Sigmoid colon (tissue), 6 donors: ENCODE measurements at regions not wholly inside any gene's neighbourhood (a gene's known extent, or its start where the extent isn't known, plus 50 kb on each side); places are given as distances from the start of the nearest gene placed in this dataset.

Experiments used
- DNase-seq: peaks from one replicate; pipeline ENCODE4 v3.0.0-alpha.2; 2019
- H3K27ac ChIP-seq, 4 donors: fragments of 200-600 bp; sonication (generic); one replicate each; pipeline ENCODE4 v1.5.1; 2016 to 2019; ENCODE audit warnings: mild to moderate bottlenecking in 1 of 4
- H3K27me3 ChIP-seq, 3 donors: fragments of 200-600 bp; sonication (generic); one replicate each; pipeline ENCODE4 v1.5.1; 2019; ENCODE audit warnings: mild to moderate bottlenecking in 1 of 3
- H3K36me3 ChIP-seq, 4 donors: fragments of 200-600 bp; sonication (generic); one replicate each; pipeline ENCODE4 v1.5.1; 2016 to 2019
- H3K4me1 ChIP-seq, 4 donors: fragments of 200-600 bp; sonication (generic); one replicate each; pipeline ENCODE4 v1.5.1; 2017 to 2019
- H3K4me3 ChIP-seq, 4 donors: fragments of 200-600 bp; sonication (generic); one replicate each; pipeline ENCODE4 v1.5.1; 2017 to 2019; ENCODE audit warnings: mild to moderate bottlenecking in 2 of 4, moderate library complexity in 1 of 4
- H3K9me3 ChIP-seq, 4 donors: fragments of 200-600 bp in 3 of 4; sonication (generic) in 3 of 4; one replicate each; pipeline versions ENCODE4 v1.5.1 to v1.6.1; 2013 to 2019
- CTCF ChIP-seq, 4 experiments: fragments of 450-650 bp in 3 of 4; fragments of 200-600 bp in 1 of 4; IDR thresholded peaks; one replicate each; pipeline ENCODE4 v1.5.1; 2016 to 2019; ENCODE audit warnings: antibody characterized with exemption in 4 of 4, mild to moderate bottlenecking in 3 of 4, moderate library complexity in 2 of 4
- EP300 ChIP-seq, 4 donors: sonication (generic); formaldehyde crosslinking; IDR thresholded peaks; one replicate each; pipeline ENCODE4 v1.6.1; 2017; ENCODE audit warnings: antibody characterized with exemption in 4 of 4
- POLR2A ChIP-seq, 2 donors: fragments of 450-650 bp; IDR thresholded peaks; one replicate each; pipeline ENCODE4 v1.6.1; 2016; ENCODE audit warnings: antibody characterized with exemption in 2 of 2, mild to moderate bottlenecking in 2 of 2, moderate library complexity in 2 of 2
- POLR2AphosphoS5 ChIP-seq, 4 donors: sonication (generic); formaldehyde crosslinking; IDR thresholded peaks; one replicate each; pipeline ENCODE4 v1.6.1; 2017; ENCODE audit warnings: antibody characterized with exemption in 4 of 4
- WGBS, 2 donors: extraction: QIAGEN DNeasy Blood & Tissue Kit; methylation state at CpG; one replicate each; pipeline ENCODE4 v1.1.7; 2013; 5-methylcytosine and 5-hydroxymethylcytosine counted together
- intact Hi-C: fragments of 100-400 bp; cut with DNase I; formaldehyde crosslinking; loops from one replicate; pipeline ENCODE4 v1.15.1; 2023
- donor health status: healthy with polysubstance abuse.
- donor health status: healthy.

- no peak for DNase-seq
- intact Hi-C loops = no loop called here
- TF ChIP-seq POLR2AphosphoS5 (IDR thresholded peaks at IDR 0.05) = no peak
- no peak for TF ChIP-seq CTCF (IDR thresholded peaks at IDR 0.05)
- no peak for TF ChIP-seq EP300 (IDR thresholded peaks at IDR 0.05)
- no peak for TF ChIP-seq POLR2A (IDR thresholded peaks at IDR 0.05)
- peaks cover 0 to 7% (median 0%) of the 10 kb centered on the region in 4 donors for H3K4me1 ChIP-seq
- no peaks in the 10 kb centered on the region for H3K36me3 ChIP-seq
- no peaks in the 10 kb centered on the region for H3K27me3 ChIP-seq
- H3K9me3 ChIP-seq = no peaks in the 10 kb centered on the region
- no peak overlapping the region for H3K4me3 ChIP-seq
- no peak overlapping the region for H3K27ac ChIP-seq
- 62 to 66% methylated on average over 4 of the region's 4 CpGs for WGBS, 2 donors
Observed at GRCh38 chr2:220227266-220227920, 600.0 kb downstream of the SLC4A3 start.

- peaks cover 0 to 7% (median 0%) of the 10 kb centered on the region in 4 donors for H3K4me1 ChIP-seq
- H3K27ac ChIP-seq = no peak overlapping the region
- TF ChIP-seq EP300 (IDR thresholded peaks at IDR 0.05) (no peak), POLR2AphosphoS5 (IDR thresholded peaks at IDR 0.05) (no peak), CTCF (IDR thresholded peaks at IDR 0.05) (no peak), POLR2A (IDR thresholded peaks at IDR 0.05) (no peak)
- no peaks in the 10 kb centered on the region for H3K27me3 ChIP-seq
- intact Hi-C loops = no loop called here
- H3K9me3 ChIP-seq = no peaks in the 10 kb centered on the region
- WGBS, 2 donors = 67 to 68% methylated on average over 8 of the region's 8 CpGs
- no peak for DNase-seq
- H3K4me3 ChIP-seq = no peak overlapping the region
- H3K36me3 ChIP-seq = no peaks in the 10 kb centered on the region
Observed at GRCh38 chr2:220228310-220229006, 601.0 kb downstream of the SLC4A3 start.

- WGBS, 2 donors = 33 to 82% methylated on average over 1 of the region's 1 CpG
- no peaks in the 10 kb centered on the region for H3K9me3 ChIP-seq
- no peak for DNase-seq
- H3K36me3 ChIP-seq = no peaks in the 10 kb centered on the region
- no peak for TF ChIP-seq POLR2AphosphoS5 (IDR thresholded peaks at IDR 0.05)
- TF ChIP-seq CTCF (IDR thresholded peaks at IDR 0.05) = no peak
- no peak for TF ChIP-seq POLR2A (IDR thresholded peaks at IDR 0.05)
- TF ChIP-seq EP300 (IDR thresholded peaks at IDR 0.05) = no peak
- H3K4me1 ChIP-seq = no peaks in the 10 kb centered on the region
- no peaks in the 10 kb centered on the region for H3K27me3 ChIP-seq
- intact Hi-C loops = no loop called here
- no peak overlapping the region for H3K27ac ChIP-seq
- H3K4me3 ChIP-seq = no peak overlapping the region
Observed at GRCh38 chr2:220240641-220241040, 613.2 kb downstream of the SLC4A3 start.

GRCh38 chr2:220241423-220241822, 614.0 kb downstream of the SLC4A3 start:
- no peaks in the 10 kb centered on the region for H3K36me3 ChIP-seq
- intact Hi-C loops = no loop called here
- no peak for TF ChIP-seq POLR2AphosphoS5 (IDR thresholded peaks at IDR 0.05)
- TF ChIP-seq CTCF (IDR thresholded peaks at IDR 0.05) = no peak
- TF ChIP-seq EP300 (IDR thresholded peaks at IDR 0.05) = no peak
- no peak for TF ChIP-seq POLR2A (IDR thresholded peaks at IDR 0.05)
- DNase-seq = no peak
- no peaks in the 10 kb centered on the region for H3K9me3 ChIP-seq
- H3K27me3 ChIP-seq = no peaks in the 10 kb centered on the region
- H3K4me1 ChIP-seq = no peaks in the 10 kb centered on the region
- H3K27ac ChIP-seq = no peak overlapping the region
- H3K4me3 ChIP-seq = no peak overlapping the region
- 74 to 76% methylated on average over 2 of the region's 2 CpGs for WGBS, 2 donors
